A673 (cell line): ENCODE measurements at regions not wholly inside any gene's neighbourhood (a gene's known extent, or its start where the extent isn't known, plus 50 kb on each side); places are given as distances from the start of the nearest gene placed in this dataset.

Experiments
- CTCF ChIP-seq: fragments of 300-800, 200-600 bp; sonication (generic); conservative IDR thresholded peaks from 2 replicates; pipeline ENCODE4 v1.5.1; 2017; ENCODE audit warnings: low read depth, mild to moderate bottlenecking, antibody characterized with exemption, low read length, moderate library complexity, mixed read lengths
- EZH2 ChIP-seq: fragments of 200-600 bp; sonication (generic); IDR thresholded peaks from 2 replicates; pipeline ENCODE4 v1.6.1; 2017; ENCODE audit warnings: borderline replicate concordance, low read depth, mild to moderate bottlenecking, mixed read lengths, antibody characterized with exemption, low read length; ENCODE audit not compliant: poor library complexity, severe bottlenecking

GRCh38 chr18:41756141-41756540, 198.9 kb upstream of the PIK3C3 start:
- TF ChIP-seq EZH2: no peak
- TF ChIP-seq CTCF: no peak
